GM19025 (cell line): ENCODE measurements at regions not wholly inside any gene's neighbourhood (a gene's known extent, or its start where the extent isn't known, plus 50 kb on each side); places are given as distances from the start of the nearest gene placed in this dataset.

Source experiments
- ATAC-seq: cut with Tn5 transposase; IDR thresholded peaks from one replicate; pipeline ENCODE4 v1.9.1; 2021; ENCODE audit warnings: mild to moderate bottlenecking, low read depth, moderate library complexity; ENCODE audit not compliant: unreplicated experiment

DNA sequence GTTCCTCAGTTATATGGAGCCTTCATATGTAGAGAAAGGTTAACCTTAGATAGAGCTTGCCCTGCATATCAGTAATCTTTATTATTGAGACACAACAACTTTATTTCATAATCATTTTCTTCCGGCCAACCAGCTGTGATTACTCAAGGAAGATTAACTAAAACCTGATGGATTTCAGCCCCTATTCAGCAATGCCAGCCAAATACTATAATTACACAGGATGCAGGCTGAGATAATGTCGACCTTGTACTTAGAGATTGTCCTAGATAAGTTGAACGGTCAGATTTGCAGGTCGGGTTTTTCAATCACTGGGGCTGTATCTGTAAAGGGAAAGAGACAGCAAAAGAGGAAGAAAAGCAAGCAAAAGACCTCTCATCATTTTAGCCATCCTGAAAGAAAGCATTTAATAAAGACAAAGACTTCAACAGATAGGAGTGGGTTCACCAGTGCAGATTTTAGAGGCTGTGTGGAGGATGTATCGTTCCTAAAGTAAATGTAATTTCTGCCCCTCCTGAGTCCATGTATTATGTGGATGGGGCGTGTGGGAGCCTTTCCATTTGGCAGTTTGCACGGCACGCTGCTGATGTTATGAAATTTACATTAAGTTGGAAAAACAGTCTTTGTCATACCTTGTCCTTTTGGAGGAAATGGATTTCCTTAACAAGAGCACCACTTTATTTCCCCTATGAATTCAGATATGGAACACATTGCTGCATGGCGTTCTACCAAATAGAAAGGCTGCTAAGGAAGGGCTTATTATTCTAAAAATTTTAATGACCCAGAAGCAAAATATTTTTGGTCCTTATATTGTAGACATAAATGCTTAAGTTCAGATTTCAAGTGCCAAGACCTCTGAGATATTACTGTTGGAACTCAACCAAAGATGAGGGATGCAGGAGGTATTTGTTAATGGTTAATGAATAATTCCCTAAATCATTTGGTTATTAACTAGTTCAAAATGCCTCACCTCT lies 496.7 kb downstream of the SPRY1 start:
- no peak for ATAC-seq

DNA sequence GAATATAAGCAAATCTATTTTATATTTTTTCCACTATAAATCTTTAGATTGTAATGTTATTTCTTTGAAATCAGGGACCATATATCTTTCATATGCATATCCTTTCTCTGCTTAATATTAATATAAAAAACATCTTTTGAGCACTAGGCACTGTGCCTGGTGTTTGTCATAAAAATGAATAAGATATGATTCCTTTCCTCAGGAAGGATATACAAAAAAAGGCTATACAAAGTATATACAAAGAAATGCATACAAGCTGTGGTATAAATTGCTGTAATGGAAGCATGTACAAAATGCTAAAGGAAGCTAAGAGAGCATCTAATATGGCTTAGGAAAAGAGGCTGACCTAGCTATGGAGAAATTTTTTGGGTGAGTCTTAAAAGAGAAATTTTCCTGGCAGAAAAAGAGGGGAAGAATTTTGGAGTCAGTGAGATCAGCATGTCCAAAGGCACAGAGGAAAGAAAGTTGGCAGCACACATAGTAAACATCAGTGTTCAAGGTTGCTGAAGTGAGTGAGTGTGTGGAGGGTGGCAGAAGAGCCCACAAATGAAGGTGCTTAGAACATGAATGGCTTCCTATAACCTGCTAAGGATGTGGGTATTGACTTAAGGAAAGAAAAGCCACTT lies 500.0 kb downstream of the SPRY1 start:
- no peak for ATAC-seq

DNA sequence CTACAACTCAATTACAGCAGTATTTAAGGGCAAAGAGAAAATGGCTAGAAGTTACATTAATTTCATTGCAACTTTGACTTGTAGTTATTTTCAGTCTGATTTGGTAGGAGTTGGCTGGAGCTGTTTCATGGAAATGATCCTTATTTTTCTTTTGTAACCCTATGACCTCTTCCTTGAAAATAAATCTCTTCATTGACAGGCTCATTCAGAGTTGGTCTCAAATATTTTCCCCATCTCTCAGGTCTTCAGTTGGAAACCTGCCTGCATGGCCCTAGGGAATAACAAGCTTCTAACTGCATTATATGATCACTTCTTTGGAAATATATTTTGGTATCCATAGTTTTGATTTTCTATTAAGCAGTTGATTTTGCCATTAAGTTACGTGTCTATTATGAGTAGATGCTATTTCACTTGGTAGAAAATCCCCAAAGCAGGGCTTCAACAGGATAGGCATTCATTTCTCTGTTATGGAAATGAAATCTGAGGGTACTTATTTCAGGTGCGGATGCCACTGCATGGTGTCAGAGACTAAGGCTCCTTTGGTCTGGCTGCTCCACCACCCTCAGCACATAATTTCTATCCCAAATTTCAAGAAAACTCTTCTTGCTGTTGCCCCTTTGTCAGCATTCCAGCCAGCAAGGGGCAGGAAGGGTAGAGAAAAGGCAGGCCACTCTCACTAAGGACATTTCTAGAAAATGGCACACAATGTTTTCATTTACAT lies 502.5 kb downstream of the SPRY1 start:
- no peak for ATAC-seq

DNA sequence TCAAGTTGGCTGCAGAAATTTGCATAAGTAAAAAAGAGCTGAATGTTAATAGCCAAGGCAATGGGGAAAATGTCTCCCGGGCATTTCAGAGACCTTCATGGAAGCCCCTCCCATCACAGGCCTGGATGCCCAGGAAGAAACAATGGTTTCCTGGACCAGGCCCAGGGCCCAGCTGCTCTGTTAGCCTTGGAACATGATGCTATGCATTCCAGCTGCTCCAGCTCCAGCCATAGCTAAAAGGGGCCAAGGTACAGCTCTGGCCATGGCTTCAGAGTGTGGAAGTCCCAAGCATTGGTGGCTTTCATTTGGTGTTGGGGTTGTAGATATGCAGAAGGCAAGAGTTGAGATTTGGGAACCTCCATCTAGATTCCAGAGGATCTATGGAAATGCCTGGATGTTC lies 508.3 kb downstream of the SPRY1 start:
- ATAC-seq: no peak

DNA sequence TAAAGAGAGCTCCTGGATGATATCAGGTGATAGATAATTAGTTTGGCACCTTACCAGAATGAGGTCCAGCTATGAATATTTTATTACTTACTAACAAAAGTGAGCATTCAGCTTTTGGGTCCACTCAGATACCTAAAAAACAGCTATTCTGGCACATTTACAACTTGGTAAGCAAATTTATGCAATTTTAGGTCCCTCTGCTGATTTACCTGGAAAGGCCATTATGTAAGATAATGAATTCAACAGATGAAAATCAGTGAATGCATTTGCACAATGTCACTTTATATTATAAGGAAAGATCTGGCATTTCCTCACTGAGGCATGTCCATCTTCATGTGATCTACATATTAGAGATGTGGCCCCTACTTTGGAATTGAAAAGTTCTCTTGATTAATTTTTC lies 517.0 kb downstream of the SPRY1 start:
- no peak for ATAC-seq

DNA sequence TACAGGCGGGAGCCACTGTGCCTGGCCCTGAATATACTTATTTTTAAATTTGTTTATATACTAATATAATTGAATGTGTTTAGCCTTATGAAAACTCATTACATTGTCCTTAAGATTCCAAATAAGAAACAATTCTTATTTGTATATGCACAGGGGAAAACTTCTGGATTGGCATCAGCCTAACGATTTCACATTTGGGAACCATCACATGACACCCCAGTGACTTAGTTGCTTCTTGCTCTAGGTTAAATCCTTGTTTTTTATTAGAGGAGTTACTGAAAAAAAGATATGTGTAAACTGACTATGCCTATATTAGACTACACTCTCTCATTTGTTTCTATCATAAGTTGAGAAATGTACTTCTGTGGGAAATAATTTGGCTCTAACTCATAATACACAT lies 520.2 kb downstream of the SPRY1 start:
- ATAC-seq: no peak

DNA sequence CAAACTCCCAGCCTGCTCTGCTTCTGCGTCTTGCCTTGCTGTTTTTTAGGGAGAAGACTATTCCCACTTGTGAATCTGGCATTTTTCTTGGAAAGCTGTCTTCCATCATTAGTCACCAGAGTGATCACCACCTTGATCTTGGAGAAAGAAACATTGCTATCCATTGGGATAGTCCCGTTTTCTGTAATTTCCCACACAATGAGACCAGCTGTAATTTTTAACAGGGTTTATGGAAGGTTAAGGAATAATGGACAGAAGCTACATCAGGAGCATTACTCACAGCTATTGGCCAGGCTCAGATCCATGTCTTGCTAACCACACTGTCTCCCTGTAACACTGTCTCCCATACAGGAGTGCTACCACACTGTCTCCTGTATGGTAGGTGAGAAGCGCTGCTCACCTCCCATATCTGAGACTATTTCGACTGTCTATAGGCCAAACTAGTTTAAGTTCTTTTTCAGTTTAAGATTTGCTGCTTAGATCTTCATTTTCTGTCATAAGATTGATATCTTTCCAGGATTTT lies 523.0 kb downstream of the SPRY1 start:
- ATAC-seq: no peak

DNA sequence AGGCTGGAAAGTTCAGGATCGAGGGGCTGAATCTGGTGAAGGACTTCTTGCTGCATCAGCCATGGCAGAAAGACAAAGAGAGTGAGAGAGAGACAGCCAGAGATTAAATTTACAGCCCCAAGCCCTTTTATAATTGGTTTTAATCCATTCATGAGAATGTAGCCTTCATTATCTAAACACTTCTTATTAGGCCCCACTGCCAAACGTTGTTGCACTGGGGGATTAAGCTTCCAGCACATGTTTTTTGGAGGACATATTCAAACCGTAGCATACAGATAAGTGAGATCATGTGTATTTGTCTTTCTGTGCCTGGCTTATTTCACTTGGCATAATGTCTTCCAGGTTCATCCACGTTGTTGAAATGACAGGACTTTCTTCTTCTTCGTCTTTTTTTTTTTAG lies 524.7 kb downstream of the SPRY1 start:
- ATAC-seq: no peak

DNA sequence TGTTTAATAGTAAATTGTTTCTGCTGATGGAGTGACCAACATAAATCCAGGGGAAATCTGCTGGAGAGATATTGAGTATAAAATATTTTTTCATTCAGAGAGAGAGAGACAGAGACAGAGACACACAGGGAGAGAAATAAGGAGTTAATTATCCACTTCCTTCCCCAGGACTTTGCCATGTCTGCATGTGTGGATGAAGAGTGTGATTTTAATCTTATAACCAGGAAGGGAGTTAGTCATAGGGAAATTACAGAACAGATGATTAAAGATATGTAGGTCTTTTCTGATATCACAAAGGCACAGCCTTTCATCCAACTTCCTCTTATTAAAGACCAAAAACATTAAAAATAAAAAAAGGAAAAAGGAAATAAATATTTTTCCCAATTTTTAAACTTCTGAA lies 526.3 kb downstream of the SPRY1 start:
- no peak for ATAC-seq

DNA sequence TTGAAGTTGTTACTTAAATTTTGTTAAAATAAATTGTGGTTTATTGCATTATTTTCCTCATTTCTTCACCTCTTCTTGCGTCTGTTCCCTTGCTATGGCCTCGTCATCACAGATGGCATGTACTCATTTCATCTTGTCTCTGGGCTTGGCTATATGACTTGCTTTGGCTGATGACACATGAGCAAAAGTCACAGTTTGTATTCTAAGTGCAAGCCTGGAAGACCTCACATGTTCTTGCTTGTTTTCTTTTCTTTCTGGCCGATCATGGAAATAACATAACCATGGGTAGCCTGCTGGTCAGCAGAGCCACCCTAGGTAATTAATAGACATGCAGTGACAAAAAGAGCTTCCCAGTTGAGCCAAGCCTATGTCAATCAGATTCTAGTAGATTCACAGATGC lies 527.9 kb downstream of the SPRY1 start:
- no peak for ATAC-seq

DNA sequence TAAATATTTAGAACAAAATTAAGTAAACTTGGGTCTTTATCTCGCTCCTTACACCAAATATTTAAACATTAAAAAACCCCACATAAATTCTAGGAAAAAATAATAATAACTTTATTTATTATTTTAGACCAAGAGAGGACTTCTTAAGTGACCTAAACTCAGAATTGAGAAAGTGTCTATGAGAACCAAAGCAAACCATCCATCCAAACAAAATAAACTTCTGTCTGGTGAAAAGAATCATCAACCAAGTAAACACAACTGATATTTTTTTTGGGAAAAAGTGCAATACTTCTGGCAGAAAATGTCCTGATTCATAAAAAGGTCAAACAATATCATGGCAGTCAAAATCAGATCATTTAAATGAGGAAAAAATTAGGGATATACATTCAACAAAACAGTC lies 533.0 kb downstream of the SPRY1 start:
- ATAC-seq: no peak

DNA sequence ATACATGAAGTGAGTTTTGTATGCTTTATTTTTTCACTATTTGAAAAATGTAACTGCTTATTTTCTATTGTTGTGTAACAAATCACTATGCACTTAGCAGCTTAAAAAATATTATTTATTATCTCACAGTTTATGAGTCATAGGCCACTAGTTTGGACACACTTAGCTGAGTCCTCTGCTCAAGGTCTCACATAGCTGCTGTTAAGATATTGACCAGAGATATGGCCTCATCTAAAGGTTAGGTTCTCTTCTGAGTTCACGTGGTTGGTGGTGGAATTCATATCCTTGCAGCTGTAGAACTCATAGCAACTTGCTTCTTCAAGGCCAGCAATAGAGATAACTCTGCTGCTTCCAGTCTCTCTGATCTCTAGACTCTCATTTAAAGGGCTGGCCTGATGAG lies 534.4 kb downstream of the SPRY1 start:
- no peak for ATAC-seq

DNA sequence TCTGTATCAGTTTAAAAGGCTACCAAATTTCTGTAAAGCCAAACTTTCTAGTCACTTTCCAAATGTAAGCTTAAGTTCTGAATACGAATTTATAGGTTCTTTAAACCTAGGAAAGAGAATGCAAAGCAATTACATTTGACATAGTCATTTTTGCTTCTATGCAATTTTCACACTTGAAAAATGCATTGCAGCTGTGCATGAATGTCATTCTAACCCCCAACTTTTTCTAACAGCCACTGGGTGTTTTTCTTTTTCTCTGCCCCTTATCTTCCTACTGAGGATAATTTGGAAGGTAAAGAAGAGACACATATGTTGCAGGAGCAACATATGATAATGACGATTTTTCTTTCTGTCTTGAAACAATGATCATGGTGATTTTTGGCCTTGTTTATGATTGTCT lies 537.5 kb downstream of the SPRY1 start:
- no peak for ATAC-seq

DNA sequence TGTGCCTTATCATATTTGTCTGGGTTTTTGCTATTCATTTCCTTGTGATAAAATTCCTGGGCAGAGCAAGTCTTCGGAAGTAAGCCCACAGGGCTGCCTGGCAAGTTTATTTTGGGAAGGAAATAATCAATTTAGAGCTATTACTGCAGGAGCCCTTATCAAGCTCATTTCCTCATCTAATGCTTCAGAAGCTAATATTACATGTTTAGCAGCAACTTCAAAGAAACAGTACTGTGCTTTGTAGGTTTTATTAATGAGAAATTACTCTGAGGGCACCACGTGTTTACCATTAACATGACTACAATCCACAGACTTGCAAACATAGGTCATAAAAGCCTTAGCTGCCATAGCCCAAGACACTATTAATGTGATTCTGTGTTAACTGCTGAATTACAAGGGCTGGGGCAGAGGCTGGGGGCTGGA lies 540.0 kb downstream of the SPRY1 start:
- ATAC-seq: no peak

DNA sequence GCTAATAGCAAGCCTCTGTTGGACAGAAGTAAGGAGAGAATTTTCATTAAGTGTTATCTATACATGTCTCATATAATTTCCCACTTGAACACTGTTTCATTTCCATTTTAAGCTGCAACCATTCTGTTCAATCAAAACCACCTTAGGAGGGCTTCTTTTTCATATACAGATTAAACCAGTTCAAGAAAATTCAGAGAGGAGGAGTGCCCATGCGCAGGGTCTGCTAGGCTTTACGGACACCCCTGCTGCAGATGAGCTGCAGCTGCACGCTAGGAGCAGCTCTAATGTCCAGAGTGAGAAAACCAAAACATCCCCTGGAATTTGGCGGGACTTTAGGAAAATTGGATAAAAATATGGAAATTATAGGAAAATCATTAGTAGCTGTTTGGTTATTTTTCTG lies 541.0 kb downstream of the SPRY1 start:
- no peak for ATAC-seq

DNA sequence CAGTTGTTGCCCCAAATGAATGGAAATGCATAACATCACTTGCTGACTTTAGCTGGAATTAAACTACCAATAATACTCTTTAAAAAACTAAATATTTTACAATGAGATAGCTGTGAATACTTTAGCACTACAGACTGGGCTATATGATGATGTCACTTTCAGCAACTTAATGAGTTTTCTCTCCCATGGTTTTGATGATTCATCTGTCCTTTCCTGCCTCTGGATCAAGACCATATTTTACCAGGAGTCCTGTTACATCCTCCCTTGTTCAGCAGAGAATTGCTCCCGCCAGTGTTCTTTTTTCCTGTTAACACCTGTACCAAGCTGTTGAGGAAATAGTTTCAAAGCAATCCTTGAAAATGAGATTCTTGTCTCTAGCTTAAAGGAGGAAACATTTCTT lies 543.0 kb downstream of the SPRY1 start:
- ATAC-seq: no peak

DNA sequence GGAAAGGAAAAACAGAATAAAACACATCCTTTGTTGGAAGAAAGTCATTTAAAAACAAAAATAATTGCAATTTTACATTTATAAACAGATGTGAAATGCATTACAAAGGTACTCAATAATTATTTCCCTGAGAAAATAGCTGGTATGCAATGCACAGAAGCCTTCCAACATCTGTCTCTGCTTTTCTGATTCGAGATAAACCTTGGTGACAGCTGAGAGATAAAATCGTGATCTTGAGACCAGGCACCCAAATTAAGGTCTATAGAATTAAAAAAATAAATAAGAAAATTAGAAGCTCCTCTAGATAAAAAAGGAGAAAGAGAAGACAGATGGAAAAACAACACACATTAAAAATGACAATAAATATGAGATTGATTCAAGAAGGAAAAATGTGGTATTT lies 544.0 kb downstream of the SPRY1 start:
- ATAC-seq: no peak

DNA sequence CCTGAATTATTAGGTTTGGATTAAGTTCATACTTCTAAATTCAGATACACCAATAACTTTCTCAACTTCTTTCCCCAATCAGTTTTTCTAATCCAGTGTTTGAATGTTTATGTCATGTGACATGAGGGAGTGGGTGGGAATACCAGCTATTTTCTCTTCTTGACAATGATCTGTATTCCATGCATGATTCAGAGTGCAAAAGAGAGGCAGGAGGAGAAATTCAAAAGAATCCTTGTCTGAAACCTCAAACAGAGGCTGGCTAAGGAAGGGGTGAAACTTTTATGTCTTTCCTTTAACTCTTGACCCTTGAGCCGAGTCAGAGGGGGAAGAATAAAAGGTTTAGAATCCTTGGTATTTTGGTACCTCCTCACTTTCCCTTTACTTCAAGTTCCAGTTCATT lies 544.7 kb downstream of the SPRY1 start:
- ATAC-seq: no peak

DNA sequence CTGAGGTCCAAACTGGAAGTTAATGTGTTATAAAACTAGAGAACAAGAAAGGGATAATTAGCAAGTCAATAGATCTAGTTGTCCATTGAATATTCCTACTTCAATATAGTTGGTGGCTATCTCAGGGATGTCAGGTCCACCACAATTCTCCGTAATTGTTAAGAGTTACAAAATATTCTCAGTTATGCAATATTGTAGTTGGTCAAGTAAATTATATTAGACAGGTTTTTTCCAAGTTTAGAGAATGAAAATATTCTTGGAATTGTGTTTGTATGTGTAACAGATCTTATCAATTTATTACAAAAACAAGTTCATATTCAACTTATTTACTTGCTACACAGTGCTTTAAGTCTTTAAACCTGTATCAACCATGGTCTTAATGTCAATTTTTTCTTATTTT lies 547.4 kb downstream of the SPRY1 start:
- ATAC-seq: no peak

DNA sequence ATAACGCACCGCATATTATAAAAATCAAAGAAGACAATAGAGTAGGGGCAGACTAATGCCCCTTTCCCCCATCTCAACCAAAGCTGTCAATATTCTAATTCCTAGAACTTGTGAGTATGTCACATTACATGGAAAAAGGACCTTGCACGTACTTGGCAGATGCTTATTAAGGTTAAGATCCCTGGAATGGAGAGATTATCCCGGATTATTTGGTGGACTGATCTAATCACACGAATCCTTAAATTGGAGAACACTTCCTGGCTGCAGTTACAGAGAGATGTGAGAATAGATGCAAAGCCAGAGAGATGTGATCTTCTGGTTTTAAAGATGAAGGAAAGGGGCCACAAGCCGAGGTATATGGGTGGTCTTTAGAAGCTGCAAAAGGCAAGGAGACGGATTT lies 548.7 kb downstream of the SPRY1 start:
- ATAC-seq: no peak

DNA sequence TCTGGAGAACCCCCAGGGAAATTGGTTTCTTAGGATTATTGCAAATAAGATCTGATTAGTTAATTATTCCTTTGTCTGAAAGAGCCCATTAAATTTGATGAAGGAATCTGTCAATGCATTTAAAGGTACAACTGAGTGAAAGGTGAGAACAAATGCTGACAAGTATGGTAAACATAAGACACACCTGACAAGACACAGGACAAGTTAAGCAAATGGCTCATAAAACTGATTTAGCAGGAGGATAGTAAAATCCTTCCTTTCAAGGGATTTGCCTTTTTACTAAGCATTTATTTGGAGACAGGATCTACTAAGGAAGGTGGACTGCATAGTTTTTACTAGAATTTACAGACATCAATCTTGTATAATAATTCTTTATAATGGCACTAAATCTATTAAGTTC lies 553.9 kb downstream of the SPRY1 start:
- ATAC-seq: no peak
